ENCODE measurements at regions not wholly inside any gene's neighbourhood (a gene's known extent, or its start where the extent isn't known, plus 50 kb on each side); places are given as distances from the start of the nearest gene placed in this dataset.

GRCh38 chr20:58021481-58021880, 207.0 kb downstream of the ANKRD60 start:
- Mint-ChIP-seq H3K27ac (ENCODE audit: unreplicated experiment) (no peak overlapping the region), H3K4me3 (ENCODE audit: unreplicated experiment) (no peak overlapping the region), H3K36me3 (ENCODE audit: insufficient read depth, unreplicated experiment) (no peaks in the 10 kb centered on the region), H3K9me3 (ENCODE audit: unreplicated experiment) (no peaks in the 10 kb centered on the region), H3K4me1 (ENCODE audit: low read depth, unreplicated experiment) (no peaks in the 10 kb centered on the region), H3K27me3 (ENCODE audit: insufficient read depth, unreplicated experiment) (peaks cover 12% of the 10 kb centered on the region)
- Histone ChIP-seq H3K4me3 (ENCODE audit: low read depth, low read length) (no peak overlapping the region), H3K27me3 (replicated peaks; ENCODE audit: control insufficient read depth, insufficient read depth, low read length) (peaks cover 2% of the 10 kb centered on the region), H3K9me3 (no peaks in the 10 kb centered on the region; the same call in 1 of the 2 replicates), H3K36me3 (ENCODE audit: control insufficient read depth, insufficient read depth, low read length) (no peaks in the 10 kb centered on the region), H3K4me1 (no peaks in the 10 kb centered on the region)
- intact Hi-C loops (cut with micrococcal nuclease; ENCODE audit: unreplicated experiment) = no loop called here
- BruUV-seq (replicated peaks) = no TSS peak
- DNase-seq = peak; percentile 69 to 78
- CTCF ChIA-PET = interaction anchor here (0.5 kb wide), 1 partner anchor 132 kb away, joined by 3 read pairs; no protein-coding TSS in a partner anchor
- TF ChIP-seq CTCF (IDR thresholded peaks at IDR 0.05; ENCODE audit: insufficient read depth in 1 of 2, low read depth in 1 of 2, low read length in 1 of 2, severe bottlenecking in 1 of 2, unreplicated experiment in 1 of 2) = no peak
- POLR2A ChIA-PET = no interaction called here

- no peak for TF ChIP-seq CTCF (IDR thresholded peaks at IDR 0.05; ENCODE audit: insufficient read depth in 1 of 2, low read depth in 1 of 2, low read length in 1 of 2, severe bottlenecking in 1 of 2, unreplicated experiment in 1 of 2)
- H3K4me1 Mint-ChIP-seq (ENCODE audit: low read depth, unreplicated experiment) = no peaks in the 10 kb centered on the region
- H3K9me3 ChIP-seq = no peaks in the 10 kb centered on the region; the same call in 1 of the 2 replicates
- no peak overlapping the region for H3K4me3 Mint-ChIP-seq (ENCODE audit: unreplicated experiment)
- POLR2A ChIA-PET = no interaction called here
- no peaks in the 10 kb centered on the region for H3K36me3 Mint-ChIP-seq (ENCODE audit: insufficient read depth, unreplicated experiment)
- no peak overlapping the region for H3K27ac Mint-ChIP-seq (ENCODE audit: unreplicated experiment)
- H3K9me3 Mint-ChIP-seq (ENCODE audit: unreplicated experiment) = peaks cover 2% of the 10 kb centered on the region
- no peak overlapping the region for H3K4me3 ChIP-seq (ENCODE audit: low read depth, low read length)
- CTCF ChIA-PET = interaction anchor here (0.5 kb wide), 1 partner anchor 132 kb away, joined by 3 read pairs; no protein-coding TSS in a partner anchor
- peaks cover 2% of the 10 kb centered on the region for H3K27me3 ChIP-seq (replicated peaks; ENCODE audit: control insufficient read depth, insufficient read depth, low read length)
- BruUV-seq (replicated peaks) = no TSS peak
- intact Hi-C loops (cut with micrococcal nuclease; ENCODE audit: unreplicated experiment) = no loop called here
- H3K36me3 ChIP-seq (ENCODE audit: control insufficient read depth, insufficient read depth, low read length) = no peaks in the 10 kb centered on the region
- peak in 1 of 2 experiments; percentile 37 for DNase-seq
- peaks cover 12% of the 10 kb centered on the region for H3K27me3 Mint-ChIP-seq (ENCODE audit: insufficient read depth, unreplicated experiment)
- H3K4me1 ChIP-seq = no peaks in the 10 kb centered on the region
Measured at GRCh38 chr20:58020656-58021454, 207.6 kb downstream of the ANKRD60 start.

GRCh38 chr20:58019850-58020625, 208.4 kb downstream of the ANKRD60 start:
- H3K36me3 Mint-ChIP-seq (ENCODE audit: insufficient read depth, unreplicated experiment) = no peaks in the 10 kb centered on the region
- Histone ChIP-seq H3K9me3 (no peaks in the 10 kb centered on the region; the same call in 1 of the 2 replicates), H3K27me3 (replicated peaks; ENCODE audit: control insufficient read depth, insufficient read depth, low read length) (peaks cover 2% of the 10 kb centered on the region), H3K36me3 (ENCODE audit: control insufficient read depth, insufficient read depth, low read length) (no peaks in the 10 kb centered on the region), H3K4me1 (no peaks in the 10 kb centered on the region), H3K4me3 (ENCODE audit: low read depth, low read length) (no peak overlapping the region)
- no TSS peak for BruUV-seq (replicated peaks)
- peaks cover 14% of the 10 kb centered on the region for H3K27me3 Mint-ChIP-seq (ENCODE audit: insufficient read depth, unreplicated experiment)
- no peaks in the 10 kb centered on the region for H3K4me1 Mint-ChIP-seq (ENCODE audit: low read depth, unreplicated experiment)
- H3K9me3 Mint-ChIP-seq (ENCODE audit: unreplicated experiment) = peaks cover 10% of the 10 kb centered on the region
- POLR2A ChIA-PET = no interaction called here
- TF ChIP-seq CTCF (IDR thresholded peaks at IDR 0.05; ENCODE audit: insufficient read depth in 1 of 2, low read depth in 1 of 2, low read length in 1 of 2, severe bottlenecking in 1 of 2, unreplicated experiment in 1 of 2) = no peak
- no peak overlapping the region for H3K27ac Mint-ChIP-seq (ENCODE audit: unreplicated experiment)
- CTCF ChIA-PET = no interaction called here
- no peak overlapping the region for H3K4me3 Mint-ChIP-seq (ENCODE audit: unreplicated experiment)
- peak in 1 of 2 experiments; percentile 35 for DNase-seq
- intact Hi-C loops (cut with micrococcal nuclease; ENCODE audit: unreplicated experiment) = no loop called here
